ENCODE measurements at regions not wholly inside any gene's neighbourhood (a gene's known extent, or its start where the extent isn't known, plus 50 kb on each side); places are given as distances from the start of the nearest gene placed in this dataset.

GRCh38 chr14:98682726-98683125 is 589.3 kb downstream of the BCL11B start:
- H3K4me3 ChIP-seq (ENCODE audit: low read depth, low read length), result no peak overlapping the region
- TF ChIP-seq MYC (IDR thresholded peaks at IDR 0.05; ENCODE audit: low read depth, low read length) (no peak), POLR2A (IDR thresholded peaks at IDR 0.05; ENCODE audit: extremely low read depth, insufficient read length) (no peak), MAX (IDR thresholded peaks at IDR 0.05; ENCODE audit: low read depth, low read length) (no peak), CTCF (IDR thresholded peaks at IDR 0.05; ENCODE audit: low read depth, low read length) (no peak)
- no peak for DNase-seq (ENCODE audit: low read depth)

GRCh38 chr14:98684468-98684867 is 587.5 kb downstream of the BCL11B start:
- TF ChIP-seq POLR2A (IDR thresholded peaks at IDR 0.05; ENCODE audit: extremely low read depth, insufficient read length) (no peak), CTCF (IDR thresholded peaks at IDR 0.05; ENCODE audit: low read depth, low read length) (no peak), MAX (IDR thresholded peaks at IDR 0.05; ENCODE audit: low read depth, low read length) (no peak), MYC (IDR thresholded peaks at IDR 0.05; ENCODE audit: low read depth, low read length) (no peak)
- DNase-seq (ENCODE audit: low read depth), result no peak
- H3K4me3 ChIP-seq (ENCODE audit: low read depth, low read length), result no peak overlapping the region

GRCh38 chr14:98685725-98686124 is 586.3 kb downstream of the BCL11B start:
- TF ChIP-seq MYC (IDR thresholded peaks at IDR 0.05; ENCODE audit: low read depth, low read length), result no peak
- TF ChIP-seq MAX (IDR thresholded peaks at IDR 0.05; ENCODE audit: low read depth, low read length), result no peak
- no peak for TF ChIP-seq POLR2A (IDR thresholded peaks at IDR 0.05; ENCODE audit: extremely low read depth, insufficient read length)
- no peak for TF ChIP-seq CTCF (IDR thresholded peaks at IDR 0.05; ENCODE audit: low read depth, low read length)
- DNase-seq (ENCODE audit: low read depth), result no peak
- H3K4me3 ChIP-seq (ENCODE audit: low read depth, low read length), result no peak overlapping the region

- TF ChIP-seq CTCF (IDR thresholded peaks at IDR 0.05; ENCODE audit: low read depth, low read length) (no peak), MYC (IDR thresholded peaks at IDR 0.05; ENCODE audit: low read depth, low read length) (no peak), MAX (IDR thresholded peaks at IDR 0.05; ENCODE audit: low read depth, low read length) (no peak), POLR2A (IDR thresholded peaks at IDR 0.05; ENCODE audit: extremely low read depth, insufficient read length) (no peak)
- no peak overlapping the region for H3K4me3 ChIP-seq (ENCODE audit: low read depth, low read length)
- DNase-seq (ENCODE audit: low read depth), result no peak
Observed at GRCh38 chr14:98688446-98688845, 583.6 kb downstream of the BCL11B start.

- TF ChIP-seq MAX (IDR thresholded peaks at IDR 0.05; ENCODE audit: low read depth, low read length) (no peak), MYC (IDR thresholded peaks at IDR 0.05; ENCODE audit: low read depth, low read length) (no peak), CTCF (IDR thresholded peaks at IDR 0.05; ENCODE audit: low read depth, low read length) (no peak), POLR2A (IDR thresholded peaks at IDR 0.05; ENCODE audit: extremely low read depth, insufficient read length) (no peak)
- DNase-seq (ENCODE audit: low read depth), result no peak
- H3K4me3 ChIP-seq (ENCODE audit: low read depth, low read length), result no peak overlapping the region
Observed at GRCh38 chr14:98689951-98690350, 582.0 kb downstream of the BCL11B start.

- no peak overlapping the region for H3K4me3 ChIP-seq (ENCODE audit: low read depth, low read length)
- TF ChIP-seq CTCF (IDR thresholded peaks at IDR 0.05; ENCODE audit: low read depth, low read length) (no peak), POLR2A (IDR thresholded peaks at IDR 0.05; ENCODE audit: extremely low read depth, insufficient read length) (no peak), MYC (IDR thresholded peaks at IDR 0.05; ENCODE audit: low read depth, low read length) (no peak), MAX (IDR thresholded peaks at IDR 0.05; ENCODE audit: low read depth, low read length) (no peak)
- no peak for DNase-seq (ENCODE audit: low read depth)
Observed at GRCh38 chr14:98692832-98693231, 579.2 kb downstream of the BCL11B start.

All from NB4 (cell line).